CD4-positive, alpha-beta T cell treated with Interleukin-12 subunit alpha and Interleukin-12 subunit beta, for 1 hour (primary cell): ENCODE measurements at regions not wholly inside any gene's neighbourhood (a gene's known extent, or its start where the extent isn't known, plus 50 kb on each side); places are given as distances from the start of the nearest gene placed in this dataset.
A peak's percentile ranks its signal among the peaks of the same experiment; 100 is the strongest.

Experiments used
- DNase-seq: peaks from one replicate; pipeline ENCODE4 v3.0.0-alpha.2; 2020

DNA sequence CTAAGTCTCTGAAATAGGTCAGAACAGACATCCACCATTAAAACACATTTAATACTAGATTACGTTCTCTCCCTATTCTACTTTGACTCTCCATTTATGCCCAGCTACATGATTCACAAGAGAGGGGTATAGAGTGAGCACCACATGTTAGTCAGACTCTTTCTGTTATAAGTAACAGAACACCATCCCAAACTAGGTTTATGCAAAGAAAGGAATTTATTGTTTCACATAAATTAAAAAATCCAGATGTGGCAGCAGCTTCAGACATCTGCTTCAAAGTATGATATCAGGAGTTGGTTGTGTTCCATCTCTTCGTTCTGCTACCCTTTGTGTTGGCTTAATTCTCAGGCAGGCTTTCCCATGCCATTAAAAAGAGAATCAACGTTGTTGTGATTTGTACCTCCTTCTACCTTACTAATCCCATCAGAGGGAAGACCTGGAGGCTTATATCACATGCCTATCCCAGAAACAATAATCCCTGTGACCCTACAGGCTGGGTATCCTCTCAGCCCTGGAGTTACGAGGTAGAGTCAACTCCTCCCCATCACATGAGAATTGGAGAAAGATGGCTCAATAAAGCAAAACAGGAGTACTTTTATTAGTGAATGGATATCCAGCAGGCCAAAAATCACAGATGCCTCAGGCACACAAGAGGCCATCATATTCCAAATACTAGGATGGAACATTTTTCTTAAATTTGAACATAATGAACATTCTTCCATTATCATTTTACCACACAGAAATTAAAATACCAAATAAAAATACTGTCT lies 163.2 kb downstream of the SLC7A11 start:
- DNase-seq = no peak

DNA sequence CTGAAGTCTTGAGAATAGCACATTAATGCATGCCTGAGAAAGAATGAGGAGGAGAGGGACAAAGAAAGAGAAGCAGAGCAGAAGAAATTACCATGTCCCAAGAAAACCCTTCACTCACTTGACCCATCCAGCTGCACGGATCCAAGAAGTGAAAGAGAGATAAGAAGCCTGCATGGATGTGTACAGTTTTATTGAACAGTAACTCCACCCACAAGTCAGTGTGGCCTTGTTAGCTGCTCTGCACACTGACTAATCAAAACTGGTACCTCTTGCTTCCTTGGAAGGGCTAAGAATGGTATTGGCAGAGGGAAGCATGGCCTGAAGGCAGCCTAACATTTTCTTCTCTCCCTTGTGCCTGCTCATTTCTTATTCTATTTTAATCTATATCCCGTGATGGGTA lies 163.9 kb downstream of the SLC7A11 start:
- no peak for DNase-seq

DNA sequence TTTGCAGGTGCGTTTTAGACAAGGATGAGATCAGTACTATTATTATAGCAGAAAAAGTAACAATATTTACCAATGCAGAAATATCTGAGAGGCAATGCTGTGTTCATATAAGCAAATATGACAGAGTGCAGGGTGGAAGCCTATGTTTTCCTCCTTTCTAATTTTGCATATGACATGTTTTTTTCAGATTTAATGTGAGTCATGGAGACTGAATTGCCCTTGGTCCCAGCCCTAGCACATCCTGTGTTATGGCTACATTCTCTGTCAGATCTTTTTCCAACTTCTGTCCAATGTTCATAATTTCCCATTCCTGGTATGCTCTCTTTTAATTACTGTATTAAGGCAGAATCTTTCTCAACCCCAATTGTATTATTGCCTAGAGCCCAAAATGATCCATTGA lies 165.6 kb downstream of the SLC7A11 start:
- DNase-seq = no peak

DNA sequence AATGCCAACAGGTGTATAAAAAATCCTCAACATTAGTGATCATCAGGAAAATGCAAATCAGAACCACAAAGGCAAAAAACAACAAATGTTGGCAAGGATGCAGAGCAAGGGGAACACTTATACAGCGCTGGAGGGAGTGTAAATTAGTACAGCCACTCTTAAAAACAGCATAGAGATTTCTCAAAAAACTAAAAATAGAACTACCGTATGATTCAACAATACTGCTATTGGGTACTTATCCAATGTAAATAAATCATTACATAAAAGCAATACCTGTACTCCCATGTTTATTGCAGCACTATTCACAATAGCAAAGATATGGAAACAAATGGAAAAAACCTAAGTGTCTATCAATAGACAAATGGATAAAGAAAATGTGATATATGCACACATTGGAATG lies 171.3 kb downstream of the SLC7A11 start:
- DNase-seq = no peak

DNA sequence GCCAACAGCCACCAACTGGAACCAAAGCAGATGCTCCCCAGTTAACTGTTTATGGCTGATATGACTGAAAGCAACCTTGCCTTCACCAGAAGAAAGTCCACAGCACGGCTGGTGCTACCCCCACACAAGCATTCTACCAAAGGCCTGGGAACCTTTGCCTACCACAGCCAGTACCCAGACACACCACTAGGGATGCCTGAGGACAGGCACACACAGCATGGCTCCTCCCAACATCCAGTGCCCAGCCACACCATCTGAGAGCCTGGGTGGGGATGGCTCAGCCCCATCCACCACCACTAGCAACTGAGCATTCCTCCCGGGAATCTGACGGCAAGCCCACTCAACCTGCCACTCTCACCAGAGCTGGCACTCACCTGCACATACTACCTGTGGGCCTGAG lies 178.6 kb downstream of the SLC7A11 start:
- no peak for DNase-seq

DNA sequence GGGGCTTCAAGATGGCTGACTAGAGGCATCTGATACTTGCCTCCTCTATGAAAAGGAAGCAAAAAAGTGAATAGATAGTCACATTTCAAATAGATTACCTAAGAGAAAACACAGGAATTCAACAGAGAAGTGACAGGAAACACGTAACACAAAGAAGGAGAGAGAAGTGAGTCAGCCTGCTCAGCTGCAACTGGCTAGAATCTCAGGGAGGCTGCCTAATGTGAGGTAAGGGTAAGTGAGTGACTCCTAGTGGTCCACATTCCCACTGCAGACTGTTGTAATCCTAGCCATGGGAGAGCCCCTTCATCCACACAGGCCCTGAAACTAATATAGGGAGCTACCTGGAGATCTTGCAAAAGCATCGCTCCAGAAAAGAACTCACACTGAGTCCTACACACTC lies 179.2 kb downstream of the SLC7A11 start:
- DNase-seq = no peak

DNA sequence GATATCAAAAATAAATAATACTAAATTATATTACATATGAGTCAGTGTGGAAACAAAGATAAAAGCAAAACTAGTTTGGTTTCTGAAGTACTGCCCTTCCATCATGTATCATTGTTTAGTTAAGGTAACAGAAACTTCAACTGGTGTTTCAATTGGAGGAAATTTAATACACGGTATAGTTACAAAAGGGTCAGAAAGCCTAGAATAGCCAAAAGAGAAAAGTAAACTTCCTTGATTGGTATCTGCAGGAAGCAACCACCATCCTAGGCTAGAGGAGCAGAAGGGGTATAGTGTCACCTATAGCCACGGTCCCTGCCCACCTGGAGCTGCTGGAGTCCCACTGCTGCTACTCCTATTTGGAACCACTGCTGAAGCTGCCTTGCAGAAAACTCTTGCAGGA lies 185.6 kb downstream of the SLC7A11 start:
- no peak for DNase-seq

DNA sequence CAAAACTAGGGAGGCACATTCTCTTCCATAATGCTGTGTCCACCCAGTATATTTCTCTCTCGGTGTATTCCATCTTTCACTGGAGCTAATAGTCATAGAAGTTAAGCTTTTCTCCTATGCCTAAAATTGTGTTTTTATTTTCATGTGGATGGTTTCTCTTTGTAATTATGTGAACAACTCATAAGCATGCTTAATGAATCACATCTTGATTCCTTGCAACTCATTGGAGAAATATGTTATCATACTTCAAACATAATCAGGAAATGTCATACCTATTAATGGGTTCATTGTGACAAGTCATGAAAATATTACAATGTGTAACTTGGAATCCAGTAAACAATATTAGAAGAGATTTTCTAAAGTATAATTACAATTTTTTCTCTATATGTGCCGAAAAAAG lies 186.3 kb downstream of the SLC7A11 start:
- DNase-seq = no peak

DNA sequence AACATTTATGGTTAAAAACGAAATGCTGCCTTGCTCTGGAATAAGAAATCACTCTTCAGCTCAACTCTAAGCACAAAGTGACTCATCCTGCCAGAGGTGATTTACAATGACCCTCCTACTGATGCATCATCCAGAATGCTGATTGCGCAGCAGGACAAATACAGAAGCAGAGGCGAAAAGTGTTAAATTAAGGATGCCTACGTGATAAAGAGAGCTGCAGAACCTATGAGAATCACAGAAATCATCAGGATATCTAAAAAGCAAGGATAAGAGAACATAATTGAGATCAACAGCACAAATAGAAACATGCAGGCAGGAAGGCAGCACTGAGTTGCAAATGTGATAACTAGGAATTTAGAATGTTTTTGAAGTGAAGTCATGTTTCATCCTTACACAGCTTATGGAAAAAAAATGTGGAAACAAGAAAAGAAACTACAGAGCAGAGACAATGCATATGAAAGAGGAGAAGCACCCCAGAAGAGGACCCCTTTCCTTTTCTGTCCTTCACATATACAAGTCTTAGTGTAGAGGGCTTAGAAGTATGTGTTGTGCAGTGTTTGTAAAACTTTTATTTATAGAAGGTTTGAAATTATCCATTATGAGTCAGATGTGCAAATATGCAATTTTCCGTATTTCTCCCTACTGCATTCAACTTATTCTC lies 188.4 kb downstream of the SLC7A11 start:
- no peak for DNase-seq

DNA sequence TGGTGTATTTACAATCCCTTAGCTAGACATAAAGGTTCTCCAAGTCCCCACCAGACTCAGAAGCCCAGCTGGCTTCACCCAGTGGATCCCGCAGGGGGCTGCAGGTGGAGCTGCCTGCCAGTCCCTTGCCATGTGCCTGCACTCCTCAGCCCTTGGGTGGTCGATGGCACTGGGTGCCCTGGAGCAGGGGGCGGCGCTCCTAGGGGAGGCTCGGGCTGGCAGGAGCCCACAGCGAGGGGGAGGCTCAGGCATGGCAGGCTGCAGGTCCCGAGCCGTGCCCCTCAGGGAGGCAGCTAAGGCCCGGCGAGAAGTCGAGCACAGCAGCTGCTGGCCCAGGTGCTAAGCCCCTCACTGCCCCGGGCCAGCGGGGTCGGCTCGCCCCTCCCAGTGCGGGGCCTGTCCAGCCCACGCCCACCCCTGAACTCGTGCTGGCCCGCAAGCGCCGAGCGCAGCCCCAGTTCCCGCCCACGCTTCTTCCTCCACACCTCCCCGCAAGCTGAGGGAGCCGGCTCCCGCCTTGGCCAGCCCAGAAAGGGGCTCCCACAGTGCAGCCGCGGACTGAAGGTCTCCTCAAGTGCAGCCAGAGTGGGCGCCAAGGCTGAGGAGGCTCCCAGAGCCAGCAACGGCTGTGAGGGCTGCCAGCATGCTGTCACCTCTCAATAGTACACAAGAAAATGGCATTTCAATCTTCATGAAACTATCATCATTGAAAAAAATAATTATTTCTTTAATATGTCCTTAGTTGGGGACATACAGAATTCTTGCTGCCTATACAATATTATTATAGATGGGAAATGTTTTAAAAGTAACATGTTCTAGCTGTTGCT lies 189.1 kb downstream of the SLC7A11 start:
- DNase-seq = no peak

DNA sequence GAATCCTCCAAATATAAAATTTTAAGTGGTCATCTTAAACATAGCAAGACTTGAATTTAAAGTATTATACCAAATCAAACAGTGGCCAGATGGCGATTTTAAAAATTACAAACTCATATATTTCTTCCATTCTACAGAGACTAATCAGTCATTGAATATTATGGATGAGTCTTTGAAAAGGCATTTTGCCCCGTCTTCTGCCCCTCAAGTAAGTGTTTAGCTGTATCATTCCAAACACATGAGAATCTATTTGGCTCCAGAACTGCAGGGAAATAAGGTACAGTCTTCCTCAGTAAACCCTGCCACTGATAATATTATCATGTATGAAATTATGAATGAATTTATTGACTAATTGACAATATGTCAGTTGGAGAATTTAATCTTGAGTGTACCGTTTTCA lies 191.0 kb downstream of the SLC7A11 start:
- DNase-seq = no peak

DNA sequence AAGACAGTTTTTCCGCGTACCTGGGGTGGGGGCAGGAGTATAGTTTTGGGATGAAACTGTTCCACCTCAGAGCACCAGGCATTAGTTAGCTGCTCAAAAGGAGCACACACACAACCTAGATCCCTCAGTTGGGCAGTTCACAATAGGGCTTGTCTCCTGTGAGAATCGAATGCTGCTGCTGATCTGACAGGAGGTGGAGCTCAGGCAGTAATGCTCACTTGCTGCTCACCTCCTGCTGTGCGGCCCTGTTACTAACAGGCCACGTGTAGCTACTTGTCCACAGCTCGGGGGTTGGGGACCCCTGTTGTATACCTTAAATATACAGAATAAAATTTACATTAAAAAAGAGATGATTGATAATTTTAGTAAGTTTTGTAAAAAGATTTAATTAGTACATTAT lies 191.5 kb downstream of the SLC7A11 start:
- no peak for DNase-seq

DNA sequence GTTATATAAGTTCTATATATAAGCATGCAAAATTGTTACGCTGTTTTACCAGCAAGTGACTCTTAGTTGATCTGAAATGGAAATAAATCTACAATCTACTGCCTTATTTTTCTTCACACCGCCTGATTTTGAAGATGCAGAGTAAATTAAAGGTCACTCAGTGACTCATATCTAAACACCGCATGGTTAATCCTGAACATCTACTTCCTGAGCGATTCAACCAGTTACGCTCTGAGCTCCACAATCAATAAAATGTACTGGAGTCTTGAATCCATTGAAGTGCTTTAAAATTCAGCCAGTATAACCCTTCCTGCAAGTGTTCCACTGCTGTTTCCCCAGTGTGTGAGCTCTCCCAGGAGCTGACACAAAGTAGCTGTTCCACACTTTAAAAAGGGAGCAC lies 192.8 kb downstream of the SLC7A11 start:
- DNase-seq = no peak

DNA sequence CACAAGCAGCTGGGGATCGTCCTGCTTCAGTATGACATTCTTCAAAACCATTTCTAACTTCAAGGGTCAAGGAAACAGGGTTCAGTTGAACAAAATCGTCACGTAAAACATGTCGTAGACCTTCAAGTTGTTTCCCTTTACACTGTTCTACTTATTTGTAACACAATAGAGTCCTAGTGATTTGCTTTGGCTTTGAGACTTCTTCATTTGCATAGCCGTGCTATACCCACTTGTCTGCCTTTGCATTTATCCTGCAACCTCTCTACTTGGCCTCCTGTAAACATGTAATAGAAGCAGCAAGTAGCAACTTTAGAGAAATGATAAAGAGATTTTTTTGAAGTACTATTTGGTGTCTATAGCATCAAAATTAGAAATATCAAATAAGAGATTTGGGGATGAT lies 194.9 kb downstream of the SLC7A11 start:
- no peak for DNase-seq

DNA sequence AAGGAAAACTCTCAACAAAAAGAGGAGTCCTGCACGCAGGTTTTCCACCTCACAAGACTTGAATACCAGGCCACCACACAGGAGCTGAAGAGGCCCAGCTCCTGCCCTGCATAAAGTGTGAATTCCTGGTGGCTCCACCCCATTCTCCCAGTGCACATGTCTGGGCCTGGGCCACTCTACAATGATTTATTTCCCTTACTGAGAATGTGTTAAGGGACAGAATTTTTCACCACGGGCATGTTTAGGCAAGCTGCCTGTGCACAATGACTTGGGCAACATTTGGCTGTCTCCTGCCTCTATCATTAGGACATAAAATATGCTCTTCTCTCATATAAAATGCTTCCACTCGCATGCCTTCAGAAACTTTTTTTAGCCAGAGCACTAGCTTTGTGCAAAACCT lies 197.1 kb downstream of the SLC7A11 start:
- no peak for DNase-seq

DNA sequence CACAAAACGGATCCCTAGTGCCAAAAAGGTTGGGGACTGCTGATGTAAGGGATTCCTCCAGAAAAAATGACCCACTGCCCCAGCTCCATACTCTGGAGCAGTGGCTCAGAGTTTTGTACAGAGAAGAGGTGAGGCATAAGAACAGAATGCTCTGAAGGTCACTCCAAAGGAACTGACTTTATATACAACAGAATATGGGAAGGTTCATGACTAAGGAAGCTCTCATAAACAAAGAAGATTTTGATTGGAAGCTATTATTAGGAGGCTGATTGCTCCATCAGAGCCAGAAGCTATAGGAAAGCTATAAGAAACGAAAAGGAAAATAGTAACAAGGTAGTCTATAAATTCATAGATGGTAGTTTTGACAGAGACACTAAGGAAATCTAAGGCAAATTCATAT lies 203.1 kb downstream of the SLC7A11 start:
- DNase-seq = no peak

DNA sequence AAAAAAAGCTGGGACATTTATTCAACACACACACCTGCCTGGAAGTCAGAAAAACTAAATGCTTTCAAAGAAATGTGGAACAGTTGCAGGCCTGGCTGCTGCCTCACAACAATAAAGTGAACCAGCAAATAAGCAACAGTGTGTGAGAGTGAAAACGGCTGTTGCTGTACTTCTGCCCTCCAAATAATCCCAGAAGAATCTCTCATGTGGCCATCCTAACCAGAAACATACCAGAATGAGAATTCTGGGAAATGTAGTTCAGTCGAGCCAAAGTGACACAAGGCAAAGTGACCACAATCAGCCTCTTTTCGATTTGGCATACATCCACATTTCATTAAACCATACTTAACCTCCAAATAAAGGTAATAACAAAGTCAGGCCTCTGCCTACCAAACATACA lies 204.5 kb downstream of the SLC7A11 start:
- DNase-seq = no peak

DNA sequence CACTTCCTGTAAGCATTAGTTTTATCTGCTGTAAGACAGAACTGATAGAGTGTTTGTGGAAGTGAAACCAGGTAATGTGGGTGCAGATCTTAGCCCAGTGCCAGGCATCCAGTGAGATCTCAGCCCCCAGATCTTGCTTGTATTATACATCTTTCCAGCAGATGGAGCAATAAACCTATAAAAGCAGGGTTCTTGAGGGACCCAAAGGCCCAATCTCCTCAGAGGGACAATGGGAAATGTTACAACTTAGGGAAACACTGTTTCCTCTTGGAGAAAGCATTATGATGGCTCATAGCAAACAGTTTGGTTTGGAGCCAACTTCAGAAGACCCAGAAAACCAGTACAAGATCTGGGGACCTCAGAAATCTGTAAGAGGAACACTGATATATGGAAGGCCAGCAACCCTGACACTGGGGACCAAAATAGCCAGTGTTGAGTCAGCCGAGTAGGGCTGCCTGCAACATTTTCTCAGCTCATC lies 206.3 kb downstream of the SLC7A11 start:
- peak; percentile 8 for DNase-seq

DNA sequence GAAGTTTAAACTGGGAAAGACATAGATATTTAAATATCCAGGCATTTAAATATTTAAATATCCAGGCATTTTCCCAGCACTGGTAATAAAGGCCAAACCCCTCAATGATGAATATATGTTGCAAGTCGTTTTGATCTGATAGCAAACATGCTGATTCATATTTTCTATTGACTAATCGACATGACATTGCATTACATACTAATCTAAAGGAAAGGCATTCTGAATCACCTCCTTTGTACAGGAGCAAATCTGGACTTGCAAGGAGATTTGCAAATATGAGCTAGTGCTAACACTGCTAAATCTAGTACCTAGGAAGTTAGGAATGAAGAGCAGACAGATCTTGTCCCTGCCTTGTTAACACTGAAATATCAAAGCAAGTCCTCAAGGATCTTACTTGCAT lies 207.3 kb downstream of the SLC7A11 start:
- no peak for DNase-seq

DNA sequence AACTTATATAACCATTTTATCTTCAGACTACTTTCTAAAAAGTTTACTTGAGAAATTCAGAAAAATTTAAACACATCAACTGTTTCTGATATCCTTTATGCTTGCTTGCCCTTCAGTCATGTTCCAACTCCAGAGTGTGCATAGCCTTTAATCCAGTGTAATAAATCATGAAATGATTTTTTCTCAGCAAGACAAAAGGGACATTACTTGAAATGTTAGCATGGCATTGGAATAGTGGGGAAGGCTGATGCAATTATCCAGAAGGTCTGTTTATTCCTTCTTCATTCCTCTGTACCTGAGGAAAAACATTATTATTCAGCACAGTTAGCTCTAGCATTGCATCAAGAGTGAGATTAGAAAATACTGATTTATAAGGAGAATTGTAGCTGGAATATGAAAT lies 209.9 kb downstream of the SLC7A11 start:
- DNase-seq = no peak

DNA sequence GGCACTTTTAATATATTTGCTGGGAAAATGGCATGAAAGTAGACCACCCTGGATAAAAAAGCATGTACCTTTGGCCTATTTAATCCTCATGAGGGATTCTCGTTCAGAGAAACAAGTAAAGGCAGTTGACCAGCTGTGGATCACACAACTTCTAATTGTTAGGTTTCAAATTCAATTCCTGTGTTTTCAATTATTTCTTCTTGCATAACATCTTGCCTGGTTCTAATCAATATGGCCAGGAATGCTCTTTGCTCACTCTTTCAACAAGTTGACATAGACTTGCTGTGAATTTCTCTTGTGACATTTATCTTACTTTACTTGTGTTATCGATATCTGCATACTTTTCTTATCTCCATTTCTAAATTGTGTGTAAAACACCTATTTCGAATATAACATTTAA lies 211.8 kb downstream of the SLC7A11 start:
- no peak for DNase-seq

DNA sequence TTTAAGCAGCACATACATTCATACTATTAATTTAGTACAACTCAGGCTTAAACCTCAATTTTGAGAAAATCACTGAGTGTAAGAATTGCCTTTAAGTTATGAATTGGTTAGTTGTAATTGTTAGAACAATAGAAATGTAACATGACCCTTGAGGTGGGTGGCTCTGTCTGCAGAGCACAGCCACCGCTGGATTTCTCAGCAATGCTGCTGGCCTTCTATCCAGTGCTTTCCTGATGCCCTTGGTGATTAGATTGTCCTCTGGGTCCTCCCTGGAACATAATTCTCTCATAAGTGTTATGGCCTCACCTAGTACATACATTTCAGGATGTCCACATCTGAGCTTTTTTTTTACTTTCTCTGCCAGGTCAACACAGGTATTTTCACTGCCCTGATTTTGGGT lies 213.2 kb downstream of the SLC7A11 start:
- no peak for DNase-seq

DNA sequence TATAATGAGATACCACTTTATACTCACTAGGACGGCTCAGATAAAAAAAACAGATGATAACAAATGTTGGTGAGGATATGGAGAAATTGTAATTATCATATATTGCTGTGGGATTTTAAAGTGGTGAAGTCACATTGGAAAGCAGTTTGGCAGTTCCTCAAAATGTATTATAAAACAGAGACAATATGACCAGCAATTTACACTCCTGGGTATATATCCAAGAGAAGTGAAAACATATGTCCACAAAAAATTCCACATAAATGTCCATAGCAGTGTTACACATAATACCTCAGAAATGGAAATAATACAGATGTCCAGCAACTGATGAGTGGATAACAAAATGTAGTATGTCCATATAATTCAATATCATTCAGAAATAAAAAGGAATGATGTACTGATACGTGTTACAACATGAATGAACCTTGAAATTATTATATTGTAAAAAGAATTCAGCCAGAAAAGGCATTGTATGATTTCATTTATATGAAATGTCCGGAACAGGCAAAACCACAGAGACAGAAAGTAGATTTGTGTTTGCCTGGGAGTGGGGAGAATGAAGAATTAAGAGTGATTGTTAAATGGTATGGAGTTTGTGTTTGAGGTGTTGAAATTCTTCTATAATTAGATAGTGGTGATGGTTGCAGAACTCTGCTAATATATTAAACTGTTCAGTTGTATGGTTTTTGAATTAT lies 220.9 kb downstream of the SLC7A11 start:
- no peak for DNase-seq
